Type B pancreatic cell (in vitro differentiated cells): ENCODE measurements at regions not wholly inside any gene's neighbourhood (a gene's known extent, or its start where the extent isn't known, plus 50 kb on each side); places are given as distances from the start of the nearest gene placed in this dataset.

Source experiments
- DNase-seq: peaks from one replicate; pipeline ENCODE4 v3.0.0; 2021; ENCODE audit warnings: mixed read lengths; ENCODE audit not compliant: unreplicated experiment; ENCODE audit errors: extremely low spot score
- H3K27ac Mint-ChIP-seq: 2 replicates; pipeline ENCODE4 v1.8.0; 2021; ENCODE audit warnings: mild to moderate bottlenecking, mixed read lengths
- H3K27me3 Mint-ChIP-seq: 2 replicates; pipeline ENCODE4 v1.8.0; 2021; ENCODE audit warnings: mixed read lengths
- H3K36me3 Mint-ChIP-seq: 2 replicates; pipeline ENCODE4 v1.8.0; 2021; ENCODE audit warnings: mixed read lengths
- H3K4me1 Mint-ChIP-seq: one replicate; pipeline ENCODE4 v1.8.0; 2021; ENCODE audit warnings: mixed read lengths; ENCODE audit not compliant: unreplicated experiment
- H3K4me3 Mint-ChIP-seq: 2 replicates; pipeline ENCODE4 v1.8.0; 2021; ENCODE audit warnings: mild to moderate bottlenecking, mixed read lengths
- H3K9me3 Mint-ChIP-seq: 2 replicates; pipeline ENCODE4 v1.8.0; 2021; ENCODE audit warnings: mixed read lengths
- TF ChIP-seq, protein P1 (sequence below): fragments of 200-600 bp; sonication (generic); conservative IDR thresholded peaks from 2 replicates; pipeline ENCODE4 v1.5.0; 2021; ENCODE audit warnings: antibody characterized with exemption, mild to moderate bottlenecking

DNA sequence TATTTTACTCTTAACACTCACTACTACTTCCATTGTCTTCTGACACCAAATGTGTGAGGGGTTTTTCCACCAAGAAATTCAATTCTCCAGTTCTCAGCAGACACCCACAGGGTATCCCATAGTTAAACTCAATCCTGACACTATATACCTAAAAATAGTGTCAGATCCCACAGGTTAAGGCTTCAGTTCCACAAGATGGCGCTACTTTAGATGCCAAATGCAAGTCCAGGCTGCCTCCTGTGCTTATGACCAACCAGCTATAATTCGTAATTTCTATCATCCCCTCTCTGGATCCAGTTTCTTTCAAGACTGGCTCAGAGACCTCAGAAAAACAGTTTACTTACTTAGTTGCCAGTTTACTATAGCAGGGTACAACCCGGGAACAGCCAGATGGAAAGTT is 1146.2 kb upstream of the SPRY2 start:
- Mint-ChIP-seq H3K4me3 (no peak overlapping the region), H3K36me3 (no peaks in the 10 kb centered on the region), H3K9me3 (no peaks in the 10 kb centered on the region), H3K27me3 (no peaks in the 10 kb centered on the region), H3K4me1 (peaks cover 4% of the 10 kb centered on the region), H3K27ac (no peak overlapping the region)
- DNase-seq, result no peak
- TF ChIP-seq, protein P1, sequence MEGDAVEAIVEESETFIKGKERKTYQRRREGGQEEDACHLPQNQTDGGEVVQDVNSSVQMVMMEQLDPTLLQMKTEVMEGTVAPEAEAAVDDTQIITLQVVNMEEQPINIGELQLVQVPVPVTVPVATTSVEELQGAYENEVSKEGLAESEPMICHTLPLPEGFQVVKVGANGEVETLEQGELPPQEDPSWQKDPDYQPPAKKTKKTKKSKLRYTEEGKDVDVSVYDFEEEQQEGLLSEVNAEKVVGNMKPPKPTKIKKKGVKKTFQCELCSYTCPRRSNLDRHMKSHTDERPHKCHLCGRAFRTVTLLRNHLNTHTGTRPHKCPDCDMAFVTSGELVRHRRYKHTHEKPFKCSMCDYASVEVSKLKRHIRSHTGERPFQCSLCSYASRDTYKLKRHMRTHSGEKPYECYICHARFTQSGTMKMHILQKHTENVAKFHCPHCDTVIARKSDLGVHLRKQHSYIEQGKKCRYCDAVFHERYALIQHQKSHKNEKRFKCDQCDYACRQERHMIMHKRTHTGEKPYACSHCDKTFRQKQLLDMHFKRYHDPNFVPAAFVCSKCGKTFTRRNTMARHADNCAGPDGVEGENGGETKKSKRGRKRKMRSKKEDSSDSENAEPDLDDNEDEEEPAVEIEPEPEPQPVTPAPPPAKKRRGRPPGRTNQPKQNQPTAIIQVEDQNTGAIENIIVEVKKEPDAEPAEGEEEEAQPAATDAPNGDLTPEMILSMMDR, result peak; percentile 69

DNA sequence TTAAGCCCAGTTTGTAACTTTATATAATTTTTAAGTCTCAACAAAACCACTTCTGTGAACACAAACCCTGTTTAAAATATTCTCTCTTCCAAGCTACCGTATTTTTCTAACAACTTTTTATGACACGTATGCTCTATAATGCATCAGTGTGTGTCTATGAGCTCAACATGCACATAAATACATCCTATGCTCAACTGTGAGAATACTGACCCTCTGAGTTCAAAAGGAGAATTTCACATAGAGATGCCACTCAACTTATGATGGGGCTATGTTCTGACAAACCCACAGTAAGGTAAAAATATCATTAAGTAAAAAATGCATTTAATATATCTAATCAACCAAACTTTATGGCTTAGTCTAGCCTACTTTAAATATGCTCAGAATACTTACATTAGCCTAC is 1139.7 kb upstream of the SPRY2 start:
- Mint-ChIP-seq H3K9me3 (no peaks in the 10 kb centered on the region), H3K4me3 (no peak overlapping the region), H3K4me1 (no peaks in the 10 kb centered on the region), H3K36me3 (no peaks in the 10 kb centered on the region), H3K27me3 (no peaks in the 10 kb centered on the region), H3K27ac (no peak overlapping the region)
- TF ChIP-seq, protein P1, result no peak
- no peak for DNase-seq

DNA sequence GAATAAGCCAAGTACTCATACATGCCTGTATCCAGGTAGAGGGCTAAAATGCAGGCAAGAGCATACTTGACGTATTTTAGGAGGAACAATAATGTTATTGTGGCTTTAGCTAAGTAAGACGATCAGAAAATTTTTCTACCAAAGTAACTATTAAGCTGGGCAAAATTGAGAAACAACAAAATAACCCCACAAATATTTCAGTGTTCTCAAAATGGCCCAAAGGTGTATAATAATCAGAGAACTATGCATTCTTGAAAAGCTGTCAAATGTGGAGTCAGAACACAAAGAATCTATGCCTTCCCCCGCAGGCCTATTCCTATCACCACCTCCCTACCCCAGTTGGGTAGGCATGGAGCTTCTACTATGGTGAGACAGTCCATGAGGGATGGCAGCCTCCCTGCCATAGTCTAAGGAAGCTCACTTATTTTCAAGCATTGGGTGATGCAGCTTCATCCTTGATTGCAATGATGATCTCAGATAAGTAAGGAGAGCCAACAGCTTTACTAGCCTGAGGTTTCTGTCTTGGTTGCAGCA is 1132.5 kb upstream of the SPRY2 start:
- Mint-ChIP-seq H3K27me3 (no peaks in the 10 kb centered on the region), H3K27ac (no peak overlapping the region), H3K36me3 (no peaks in the 10 kb centered on the region), H3K9me3 (no peaks in the 10 kb centered on the region), H3K4me1 (no peaks in the 10 kb centered on the region), H3K4me3 (no peak overlapping the region)
- DNase-seq, result no peak
- TF ChIP-seq, protein P1, result no peak

DNA sequence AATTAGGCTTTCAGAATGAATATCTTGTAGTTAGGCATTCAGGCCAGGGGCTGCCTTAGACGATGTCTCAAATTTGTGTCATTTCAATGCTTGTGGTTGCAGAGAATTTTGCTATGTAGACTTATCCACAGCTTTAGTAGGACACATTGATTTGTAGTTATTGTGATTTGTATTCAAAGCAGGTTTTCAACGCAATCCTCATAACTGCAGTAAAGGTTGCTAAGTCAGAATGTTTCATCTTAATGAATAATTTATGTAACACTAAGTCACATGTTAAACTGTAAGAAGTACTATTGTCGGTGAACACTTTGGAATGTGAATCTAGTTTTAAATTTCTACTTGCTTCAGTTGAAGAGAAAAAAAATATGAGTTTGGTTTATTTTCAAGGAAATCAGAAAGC is 1117.2 kb upstream of the SPRY2 start:
- Mint-ChIP-seq H3K9me3 (no peaks in the 10 kb centered on the region), H3K4me3 (no peak overlapping the region), H3K27me3 (no peaks in the 10 kb centered on the region), H3K27ac (no peak overlapping the region), H3K4me1 (no peaks in the 10 kb centered on the region), H3K36me3 (no peaks in the 10 kb centered on the region)
- TF ChIP-seq, protein P1, result no peak
- no peak for DNase-seq

DNA sequence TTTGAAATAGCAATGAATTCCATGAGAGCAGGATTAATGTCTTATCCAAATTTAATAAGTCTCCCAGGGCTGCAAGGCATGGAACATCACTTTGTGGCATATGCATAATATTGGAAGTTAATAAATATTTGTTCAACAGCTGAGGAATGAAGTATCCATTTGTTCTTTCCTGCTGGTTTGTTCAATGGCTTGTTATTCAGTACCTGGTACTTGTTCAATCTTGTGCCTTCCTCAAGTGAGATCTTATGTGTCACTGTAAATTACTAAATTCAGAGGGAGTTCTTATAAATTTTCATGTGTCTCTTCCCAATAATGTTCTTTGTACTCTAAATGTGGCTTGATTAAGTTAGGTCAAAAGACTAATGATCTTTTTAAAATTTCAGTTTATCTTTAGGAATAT is 1105.5 kb upstream of the SPRY2 start:
- no peak overlapping the region for H3K27ac Mint-ChIP-seq

More for the DNA sequence above, 1105.5 kb upstream of the SPRY2 start:
- no peaks in the 10 kb centered on the region for H3K27me3 Mint-ChIP-seq
- H3K9me3 Mint-ChIP-seq, result no peaks in the 10 kb centered on the region
- H3K4me1 Mint-ChIP-seq, result peaks cover 9% of the 10 kb centered on the region
- H3K4me3 Mint-ChIP-seq, result no peak overlapping the region
- TF ChIP-seq, protein P1, result no peak
- H3K36me3 Mint-ChIP-seq, result no peaks in the 10 kb centered on the region
- DNase-seq, result no peak
